Spleen (tissue), 11 donors: ENCODE measurements at regions not wholly inside any gene's neighbourhood (a gene's known extent, or its start where the extent isn't known, plus 50 kb on each side); places are given as distances from the start of the nearest gene placed in this dataset.

Source experiments
- DNase-seq: peaks from one replicate; pipeline ENCODE4 v3.0.0-alpha.2; 2020
- H3K27ac ChIP-seq, 8 donors: fragments of 200-600 bp; sonication (generic) in 7 of 8; 1 replicate in 4 of 8; 2 replicates in 4 of 8; pipeline versions ENCODE4 v1.5.0 to v1.8.0; 2016 to 2021; ENCODE audit warnings: inconsistent platforms in 4 of 8, mild to moderate bottlenecking in 4 of 8, moderate library complexity in 1 of 8
- H3K27me3 ChIP-seq, 7 donors: fragments of 200-600 bp; sonication (generic) in 6 of 7; replicated peaks in 1 of 7; 1 replicate in 4 of 7; 2 replicates in 3 of 7; pipeline versions ENCODE4 v1.5.0 to v1.8.0; 2016 to 2021; ENCODE audit warnings: inconsistent platforms in 3 of 7, mild to moderate bottlenecking in 1 of 7
- H3K36me3 ChIP-seq, 6 donors: fragments of 200-600 bp; sonication (generic) in 5 of 6; 1 replicate in 4 of 6; 2 replicates in 2 of 6; pipeline versions ENCODE4 v1.5.0 to v1.8.0; 2016 to 2021; ENCODE audit warnings: inconsistent platforms in 2 of 6
- H3K4me1 ChIP-seq, 6 donors: fragments of 200-600 bp; sonication (generic) in 5 of 6; 1 replicate in 3 of 6; 2 replicates in 3 of 6; pipeline versions ENCODE4 v1.5.0 to v1.8.0; 2016 to 2021; ENCODE audit warnings: inconsistent platforms in 3 of 6
- H3K4me3 ChIP-seq, 8 donors: fragments of 200-600 bp; sonication (generic) in 7 of 8; 1 replicate in 4 of 8; 2 replicates in 4 of 8; pipeline versions ENCODE4 v1.5.0 to v1.8.0; 2016 to 2021; ENCODE audit warnings: inconsistent platforms in 4 of 8, mild to moderate bottlenecking in 4 of 8, moderate library complexity in 2 of 8
- H3K9me3 ChIP-seq, 8 donors: fragments of 200-600 bp; sonication (generic) in 7 of 8; 1 replicate in 4 of 8; 2 replicates in 4 of 8; pipeline versions ENCODE4 v1.5.0 to v1.8.0; 2016 to 2021; ENCODE audit warnings: inconsistent platforms in 4 of 8
- POLR2A ChIP-seq, 3 donors: fragments of 450-650 bp; IDR thresholded peaks; one replicate each; pipeline ENCODE4 v1.5.1; 2017; ENCODE audit warnings: antibody characterized with exemption in 3 of 3, mild to moderate bottlenecking in 1 of 3
- POLR2AphosphoS5 ChIP-seq, 3 donors: sonication (generic); formaldehyde crosslinking; IDR thresholded peaks; one replicate each; pipeline ENCODE4 v1.5.1; 2017; ENCODE audit warnings: antibody characterized with exemption in 3 of 3
- WGBS, 5 donors: extraction: QIAGEN DNeasy Blood & Tissue Kit in 3 of 5; methylation state at CpG; one replicate each; pipeline versions ENCODE4 v1.1.5 to v1.1.7; 2013 to 2018; 5-methylcytosine and 5-hydroxymethylcytosine counted together
- intact Hi-C: fragments of 100-400 bp; cut with DNase I; formaldehyde crosslinking; loops from one replicate; pipeline ENCODE4 v1.15.0; 2023; ENCODE audit warnings: low total_unique reads
- TF ChIP-seq, protein P1 (sequence below), 11 experiments: fragments of 200-600 bp in 7 of 11; fragments of 450-650 bp in 4 of 11; sonication (generic) in 4 of 11; IDR thresholded peaks in 8 of 11; conservative IDR thresholded peaks in 3 of 11; 1 replicate in 7 of 11; 2 replicates in 4 of 11; pipeline versions ENCODE4 v1.4.0 to v1.8.0; 2016 to 2021; ENCODE audit warnings: antibody characterized with exemption in 11 of 11, inconsistent platforms in 4 of 11, mild to moderate bottlenecking in 1 of 11
- donor health status: healthy with polysubstance abuse.
- donor health status: DM: no; HTN: no; CAD: no; lungs with moderate emphysema.
- donor health status: DM: no; HTN: no; CAD: no.
- donor health status: Bipolar disorder and iron deficiency.
- donor health status: healthy.
- donor health status: DM: no; HTN: no; CAD: no.
- donor health status: DM: yes; HTN: yes; CAD: no.

DNA sequence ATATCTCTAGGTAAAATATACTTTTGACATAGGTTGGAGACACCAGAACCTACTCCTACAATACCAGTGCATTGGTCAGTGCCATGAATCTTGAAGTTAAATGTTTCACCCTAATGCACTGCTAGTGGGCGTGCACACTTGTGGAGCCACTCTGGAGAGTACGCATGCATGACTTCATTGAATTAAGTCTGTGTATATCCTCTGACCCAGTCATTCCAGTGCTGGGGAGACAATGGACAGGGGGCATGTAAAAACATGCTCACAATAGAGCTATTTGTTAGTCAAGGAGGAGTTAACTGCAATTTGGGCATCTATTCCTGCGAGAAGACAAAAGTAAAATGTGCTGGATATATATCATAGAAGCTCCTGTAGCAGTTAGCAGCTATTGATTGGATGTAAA lies 335.4 kb upstream of the NCAM1 start:
- Histone ChIP-seq H3K4me3 (no peak overlapping the region), H3K36me3 (no peaks in the 10 kb centered on the region), H3K27ac (no peak overlapping the region), H3K4me1 (no peaks in the 10 kb centered on the region), H3K27me3 (peaks cover 0 to 3% (median 0%) of the 10 kb centered on the region in 7 donors), H3K9me3 (no peaks in the 10 kb centered on the region)
- DNase-seq, result no peak
- intact Hi-C loops, result no loop called here
- TF ChIP-seq POLR2AphosphoS5 (IDR thresholded peaks at IDR 0.05), result no peak
- no peak for TF ChIP-seq POLR2A (IDR thresholded peaks at IDR 0.05)
- TF ChIP-seq, protein P1, sequence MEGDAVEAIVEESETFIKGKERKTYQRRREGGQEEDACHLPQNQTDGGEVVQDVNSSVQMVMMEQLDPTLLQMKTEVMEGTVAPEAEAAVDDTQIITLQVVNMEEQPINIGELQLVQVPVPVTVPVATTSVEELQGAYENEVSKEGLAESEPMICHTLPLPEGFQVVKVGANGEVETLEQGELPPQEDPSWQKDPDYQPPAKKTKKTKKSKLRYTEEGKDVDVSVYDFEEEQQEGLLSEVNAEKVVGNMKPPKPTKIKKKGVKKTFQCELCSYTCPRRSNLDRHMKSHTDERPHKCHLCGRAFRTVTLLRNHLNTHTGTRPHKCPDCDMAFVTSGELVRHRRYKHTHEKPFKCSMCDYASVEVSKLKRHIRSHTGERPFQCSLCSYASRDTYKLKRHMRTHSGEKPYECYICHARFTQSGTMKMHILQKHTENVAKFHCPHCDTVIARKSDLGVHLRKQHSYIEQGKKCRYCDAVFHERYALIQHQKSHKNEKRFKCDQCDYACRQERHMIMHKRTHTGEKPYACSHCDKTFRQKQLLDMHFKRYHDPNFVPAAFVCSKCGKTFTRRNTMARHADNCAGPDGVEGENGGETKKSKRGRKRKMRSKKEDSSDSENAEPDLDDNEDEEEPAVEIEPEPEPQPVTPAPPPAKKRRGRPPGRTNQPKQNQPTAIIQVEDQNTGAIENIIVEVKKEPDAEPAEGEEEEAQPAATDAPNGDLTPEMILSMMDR (IDR thresholded peaks at IDR 0.05 in 8 of 11, conservative IDR thresholded peaks at IDR 0.05 in 3 of 11), result no peak
- WGBS, 5 donors, result 69 to 86% (median 84%) methylated on average over 3 of the region's 3 CpGs

DNA sequence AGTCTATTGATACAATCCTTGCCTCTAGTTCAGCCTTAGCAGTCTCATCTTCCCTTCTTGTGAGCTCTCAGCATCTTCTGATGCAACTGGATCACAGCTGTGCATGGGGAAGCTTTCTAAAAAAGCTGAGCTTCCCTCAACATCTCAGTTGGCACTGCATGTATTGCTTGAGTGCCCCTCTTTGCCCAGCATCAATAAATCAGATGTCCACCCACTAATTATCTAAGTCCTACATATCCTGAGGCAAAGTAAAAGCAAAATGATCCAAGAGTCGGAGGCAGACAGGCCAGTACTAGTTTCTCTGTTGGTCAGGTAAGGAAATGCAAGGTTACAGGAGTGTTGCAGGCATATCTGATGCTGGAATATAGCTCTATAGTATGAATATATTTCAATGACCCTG lies 334.5 kb upstream of the NCAM1 start:
- no peaks in the 10 kb centered on the region for H3K9me3 ChIP-seq
- TF ChIP-seq, protein P1 (IDR thresholded peaks at IDR 0.05 in 8 of 11, conservative IDR thresholded peaks at IDR 0.05 in 3 of 11), result no peak
- TF ChIP-seq POLR2AphosphoS5 (IDR thresholded peaks at IDR 0.05) (no peak), POLR2A (IDR thresholded peaks at IDR 0.05) (no peak)
- H3K36me3 ChIP-seq, result no peaks in the 10 kb centered on the region
- intact Hi-C loops, result no loop called here
- peaks cover 0 to 5% (median 1%) of the 10 kb centered on the region in 6 donors for H3K4me1 ChIP-seq
- no peak overlapping the region for H3K4me3 ChIP-seq
- H3K27ac ChIP-seq, result no peak overlapping the region
- DNase-seq, result no peak
- 80 to 89% (median 82%) methylated on average over 1 of the region's 1 CpG for WGBS, 5 donors
- H3K27me3 ChIP-seq, result peaks cover 0 to 3% (median 0%) of the 10 kb centered on the region in 7 donors

DNA sequence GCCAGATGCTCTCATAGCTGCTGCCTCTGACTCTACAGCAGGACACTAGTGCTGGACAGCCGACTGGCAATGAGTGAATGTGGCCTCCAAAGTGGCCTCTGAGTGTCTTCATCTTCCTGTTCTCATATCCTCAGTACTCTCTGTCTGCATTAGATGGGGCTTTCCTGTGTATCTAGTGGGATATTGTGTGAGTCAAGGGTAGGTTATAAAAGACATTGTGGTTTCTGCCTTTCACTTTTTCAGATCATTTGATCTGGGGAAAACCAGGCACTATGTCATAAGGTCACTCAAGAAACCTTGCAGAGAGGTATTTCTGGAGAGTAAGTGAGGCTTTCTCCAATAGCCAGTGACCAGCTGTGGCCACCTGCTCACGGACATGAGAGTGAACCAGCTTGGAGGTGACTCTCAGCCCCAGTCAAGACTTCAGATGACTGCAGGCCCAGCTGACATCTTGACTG lies 333.6 kb upstream of the NCAM1 start:
- intact Hi-C loops, result no loop called here
- 57 to 66% (median 61%) methylated on average over 2 of the region's 2 CpGs for WGBS, 5 donors
- H3K27ac ChIP-seq, result no peak overlapping the region
- no peaks in the 10 kb centered on the region for H3K9me3 ChIP-seq
- DNase-seq, result no peak
- H3K4me3 ChIP-seq, result no peak overlapping the region
- H3K27me3 ChIP-seq, result peaks cover 0 to 3% (median 0%) of the 10 kb centered on the region in 7 donors
- no peaks in the 10 kb centered on the region for H3K36me3 ChIP-seq
- TF ChIP-seq POLR2A (IDR thresholded peaks at IDR 0.05), result no peak
- no peak for TF ChIP-seq POLR2AphosphoS5 (IDR thresholded peaks at IDR 0.05)
- TF ChIP-seq, protein P1 (IDR thresholded peaks at IDR 0.05 in 8 of 11, conservative IDR thresholded peaks at IDR 0.05 in 3 of 11), result no peak
- peaks cover 0 to 5% (median 1%) of the 10 kb centered on the region in 6 donors for H3K4me1 ChIP-seq

DNA sequence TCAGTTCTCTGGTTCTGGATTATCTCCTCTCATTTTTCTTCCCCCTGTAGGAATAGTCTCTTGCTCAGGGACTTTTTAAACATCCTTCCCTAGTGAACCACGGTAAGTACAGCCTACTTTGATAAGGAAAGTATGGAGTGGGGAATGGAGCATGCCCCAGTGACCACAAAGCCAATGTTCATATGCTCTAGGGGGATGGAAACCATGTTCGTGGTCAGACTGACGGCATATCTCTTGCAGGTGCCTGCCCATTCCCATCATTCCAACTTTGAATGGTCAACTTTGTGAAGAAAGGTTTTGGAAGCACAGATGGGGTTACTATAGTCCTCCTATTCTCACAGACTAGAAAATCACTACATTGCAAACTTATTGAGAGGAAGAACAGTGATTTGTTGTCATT lies 332.5 kb upstream of the NCAM1 start:
- WGBS, 5 donors, result 59 to 82% (median 72%) methylated on average over 3 of the region's 3 CpGs
- Histone ChIP-seq H3K36me3 (no peaks in the 10 kb centered on the region), H3K27me3 (peaks cover 0 to 10% (median 0%) of the 10 kb centered on the region in 7 donors), H3K4me1 (peaks cover 0 to 5% (median 1%) of the 10 kb centered on the region in 6 donors), H3K27ac (no peak overlapping the region), H3K4me3 (no peak overlapping the region), H3K9me3 (no peaks in the 10 kb centered on the region)
- DNase-seq, result no peak
- TF ChIP-seq POLR2AphosphoS5 (IDR thresholded peaks at IDR 0.05) (no peak), POLR2A (IDR thresholded peaks at IDR 0.05) (no peak)
- TF ChIP-seq, protein P1 (IDR thresholded peaks at IDR 0.05 in 8 of 11, conservative IDR thresholded peaks at IDR 0.05 in 3 of 11), result no peak
- intact Hi-C loops, result no loop called here
